CD4-positive, alpha-beta T cell treated with Interleukin-21 for 1 hour (primary cell): ENCODE measurements at regions not wholly inside any gene's neighbourhood (a gene's known extent, or its start where the extent isn't known, plus 50 kb on each side); places are given as distances from the start of the nearest gene placed in this dataset.
"Not testable (repeated sequence)": the region's sequence is repeated elsewhere in the genome, so short reads cannot be mapped to it uniquely, and the experiment has no call there.

ENCODE experiments used
- DNase-seq: peaks from one replicate; pipeline ENCODE4 v3.0.0-alpha.2; 2020

DNA sequence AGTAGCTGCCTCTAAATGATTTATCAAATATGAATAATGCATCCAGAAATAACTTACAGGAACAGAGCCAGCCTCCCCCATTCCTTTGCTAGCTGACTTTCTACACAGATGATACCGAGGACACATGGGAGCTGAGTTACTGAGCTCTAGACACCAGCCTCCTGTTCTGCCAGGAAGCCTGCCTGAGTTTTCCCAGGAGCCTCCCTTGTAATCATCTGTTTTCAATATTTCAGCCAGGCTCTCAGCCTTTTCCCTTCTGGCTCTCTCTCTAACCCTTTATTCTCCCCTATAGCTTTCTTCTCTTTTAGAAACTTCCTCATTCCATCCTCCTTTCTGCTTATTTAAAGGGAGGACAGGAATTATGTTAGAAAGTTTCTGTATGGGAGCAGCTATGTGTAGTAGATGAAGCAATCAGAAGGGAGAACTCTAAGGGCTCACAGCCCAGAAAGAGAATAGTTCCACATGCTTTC lies 911.6 kb downstream of the TDRD15 start:
- DNase-seq: no peak

DNA sequence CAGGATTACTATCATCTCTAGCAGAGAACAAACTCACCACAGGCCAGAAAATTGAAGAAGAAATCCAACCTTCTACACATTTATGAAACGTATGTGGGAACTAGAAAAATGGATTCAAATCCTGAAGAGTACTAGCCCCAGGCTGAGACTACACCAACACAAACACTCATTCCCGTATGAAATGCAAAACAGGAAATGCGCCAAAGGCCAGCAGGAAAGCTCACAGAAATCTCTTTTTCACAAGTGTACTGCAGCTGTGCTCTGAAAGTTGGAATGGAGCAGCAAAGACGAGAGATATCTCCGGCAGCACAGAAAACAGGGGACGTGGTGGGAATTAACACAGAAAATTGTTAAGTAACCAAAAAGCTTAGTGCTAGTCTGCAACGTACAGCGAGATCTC lies 913.5 kb downstream of the TDRD15 start:
- DNase-seq: no peak

DNA sequence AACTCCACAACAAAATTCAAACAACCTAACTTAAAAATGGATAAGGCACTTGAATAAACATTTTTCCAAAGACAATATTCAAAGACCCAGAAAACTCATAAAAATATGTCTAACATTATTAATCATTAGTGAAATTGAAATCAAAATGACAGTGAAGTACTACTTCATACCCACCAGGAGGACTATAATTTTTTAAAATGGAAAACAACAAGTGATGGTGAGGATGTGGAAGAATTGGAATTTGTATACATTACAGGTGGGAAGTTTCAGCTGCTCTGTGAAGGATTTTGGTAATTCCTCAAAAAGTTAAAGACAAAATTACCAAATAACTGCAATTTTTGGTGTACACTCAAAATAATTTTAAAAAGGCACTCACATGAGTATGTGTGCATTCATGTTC lies 920.0 kb downstream of the TDRD15 start:
- DNase-seq: no peak

DNA sequence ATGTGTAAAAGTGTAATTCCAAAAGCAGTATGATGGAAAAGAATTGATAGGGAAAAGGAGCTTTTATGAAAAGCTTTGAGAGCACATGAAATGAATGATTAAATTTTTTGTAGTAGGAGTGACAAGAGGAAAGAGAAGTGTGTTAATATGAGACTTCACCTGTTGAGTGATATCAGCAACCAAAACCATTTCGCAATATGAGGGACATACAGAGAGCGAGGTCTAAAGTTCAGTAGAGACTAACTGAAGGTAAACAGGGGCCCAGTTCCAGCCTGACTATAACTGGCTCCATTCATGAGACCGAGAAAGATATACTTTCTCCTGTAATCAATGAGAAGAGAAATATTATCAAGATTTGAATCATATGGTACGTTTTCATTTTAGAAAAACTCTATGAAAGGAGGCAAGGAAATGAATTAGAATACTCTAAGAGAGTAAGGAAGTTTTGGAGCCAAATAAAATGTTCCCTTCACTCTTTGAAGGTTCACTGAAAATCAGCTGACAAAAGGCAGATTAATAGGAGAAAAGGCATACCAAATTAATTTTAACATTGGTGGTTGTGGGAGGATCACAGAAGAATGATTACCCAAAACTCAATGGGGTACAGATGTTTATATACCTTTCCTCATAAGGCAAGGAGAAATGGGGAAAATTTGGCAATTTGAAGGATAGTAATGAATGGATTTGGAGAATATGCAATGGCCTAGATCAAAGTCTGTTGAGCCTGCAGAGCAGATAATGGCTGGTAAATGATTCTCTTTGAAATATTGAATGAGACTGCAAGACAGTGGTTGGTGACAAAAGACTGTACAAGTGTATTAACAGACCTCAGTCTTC lies 932.2 kb downstream of the TDRD15 start:
- DNase-seq: no peak

DNA sequence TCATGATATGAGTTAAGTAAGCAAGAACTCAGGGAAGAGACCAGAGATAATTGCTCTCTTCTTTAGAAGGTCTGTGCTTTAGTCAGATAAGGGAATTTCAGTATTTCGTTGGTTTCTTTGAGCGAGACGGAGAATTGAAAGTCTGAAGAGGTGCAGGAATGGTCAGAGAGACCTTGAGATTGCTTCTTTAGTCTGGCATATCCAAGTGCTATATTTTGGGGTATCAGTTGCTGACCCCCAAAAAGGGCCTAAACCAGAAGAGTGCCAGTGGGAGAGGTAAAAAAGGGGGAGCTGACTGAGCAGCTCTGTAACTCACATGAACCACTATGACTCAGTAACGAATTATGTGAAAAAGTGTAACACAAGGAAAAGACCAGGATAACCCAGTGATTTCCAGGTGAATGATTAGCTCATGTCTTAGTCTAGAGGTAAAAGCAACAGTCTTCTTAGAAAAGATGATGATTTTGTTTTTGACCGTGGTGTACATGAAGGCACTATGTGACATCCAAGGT lies 932.9 kb downstream of the TDRD15 start:
- DNase-seq: no peak

DNA sequence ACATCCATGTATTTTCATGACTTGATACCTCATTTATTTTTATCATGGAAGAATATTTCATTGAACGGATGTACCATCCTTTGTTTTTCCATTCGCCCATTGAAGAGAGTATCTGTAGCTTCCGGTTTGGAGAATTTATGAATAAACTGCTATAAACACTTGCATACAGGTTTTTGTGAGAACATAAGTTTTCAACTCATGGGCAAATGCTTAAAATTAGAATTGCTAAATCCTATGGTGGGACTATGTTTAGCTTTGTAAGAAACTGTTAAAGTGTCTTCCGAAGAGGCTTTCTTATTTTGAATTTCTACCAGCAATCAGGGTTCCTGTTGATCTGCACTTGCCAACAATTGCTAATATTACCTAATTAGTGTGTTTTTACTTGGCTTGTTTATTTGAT lies 938.9 kb downstream of the TDRD15 start:
- no peak for DNase-seq

DNA sequence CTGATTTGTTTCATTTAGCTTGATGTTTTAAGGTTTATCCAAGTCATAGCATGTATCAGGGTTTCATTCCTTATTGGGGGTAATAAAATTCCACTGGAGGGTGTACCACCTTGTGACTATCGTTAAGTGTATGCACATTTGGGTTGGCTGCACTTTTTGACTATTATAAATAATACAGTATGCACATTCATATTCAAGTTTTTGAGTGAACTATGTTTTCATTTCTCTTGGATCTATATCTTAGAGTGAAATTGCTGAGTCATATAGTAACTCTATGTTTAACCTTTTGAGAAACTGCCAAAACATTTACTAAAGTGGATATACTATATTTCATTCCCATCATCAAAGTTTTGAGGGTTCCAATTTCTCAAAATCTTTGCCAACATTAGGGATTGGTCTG lies 952.7 kb downstream of the TDRD15 start:
- no peak for DNase-seq

DNA sequence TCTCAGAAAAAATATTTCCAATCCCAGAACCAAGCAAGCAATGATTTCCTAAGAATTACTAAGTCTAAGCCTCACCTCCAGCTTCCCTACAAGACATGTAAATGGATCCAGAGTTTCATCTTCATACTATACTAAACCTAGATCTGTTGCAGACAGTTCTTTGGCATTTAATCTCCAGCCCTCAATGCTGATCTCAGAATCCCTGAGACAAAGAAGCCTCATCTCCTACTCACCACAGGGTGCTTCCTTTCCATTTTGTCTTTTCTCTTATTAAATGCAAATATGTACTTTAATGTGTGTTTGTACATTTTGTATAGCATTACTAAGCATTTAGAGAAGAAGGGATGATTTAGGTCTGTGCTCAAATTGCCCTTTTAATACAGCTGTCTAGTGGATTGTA lies 954.9 kb downstream of the TDRD15 start:
- no peak for DNase-seq

DNA sequence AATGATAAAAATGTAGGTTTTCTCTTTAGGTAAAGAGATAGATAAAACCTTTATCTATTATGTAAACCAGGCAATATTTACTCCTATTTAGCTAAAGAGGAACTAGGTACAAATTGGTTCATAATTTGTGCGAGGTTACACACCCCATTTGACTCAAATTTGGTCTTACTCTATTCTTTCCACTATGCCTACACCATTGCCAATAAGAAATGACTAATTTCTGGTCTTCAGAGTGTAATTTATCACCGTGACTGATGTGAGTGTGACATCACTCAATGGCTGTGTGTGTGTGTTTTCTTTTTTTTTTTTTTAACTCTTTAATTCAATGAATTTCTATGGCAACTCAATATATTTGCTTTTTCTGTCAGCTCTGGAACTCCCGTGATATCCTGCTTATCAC lies 955.8 kb downstream of the TDRD15 start:
- no peak for DNase-seq

DNA sequence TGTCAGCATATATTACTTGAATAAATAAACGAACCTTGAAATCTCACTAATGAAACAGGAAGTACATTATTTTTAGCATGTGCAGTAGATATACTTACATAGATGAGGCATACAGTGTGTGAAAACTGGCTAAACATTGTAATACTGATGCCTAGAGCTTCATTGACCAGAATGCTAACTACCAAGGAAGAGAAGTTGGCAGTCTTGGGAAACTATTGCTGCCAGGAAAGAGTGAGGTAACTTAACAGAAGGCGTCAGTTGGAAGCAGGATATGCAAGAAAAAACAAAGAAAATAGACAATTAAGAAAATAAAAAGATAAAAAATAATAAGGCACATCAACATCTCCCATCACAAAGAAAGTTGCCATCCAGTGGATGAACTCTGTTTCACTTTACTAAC lies 963.0 kb downstream of the TDRD15 start:
- no peak for DNase-seq

DNA sequence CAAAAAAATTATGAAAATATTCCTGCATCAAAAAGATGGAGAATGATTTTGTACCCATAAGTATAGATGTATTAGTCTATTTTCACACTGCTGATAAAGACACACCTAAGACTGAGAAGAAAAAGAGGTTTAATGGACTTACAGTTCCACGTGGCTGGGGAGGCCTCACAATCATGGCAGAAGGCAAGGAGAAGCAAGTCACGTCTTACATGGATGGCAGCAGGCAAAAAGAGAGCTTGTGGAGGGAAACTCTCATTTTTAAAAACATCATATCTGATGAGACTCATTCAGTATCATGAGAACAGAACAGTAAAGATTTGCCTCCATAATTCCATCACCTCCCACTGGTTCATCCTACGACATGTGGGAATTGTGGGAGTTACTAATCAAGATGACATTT lies 979.8 kb downstream of the TDRD15 start:
- DNase-seq: not testable (repeated sequence)

DNA sequence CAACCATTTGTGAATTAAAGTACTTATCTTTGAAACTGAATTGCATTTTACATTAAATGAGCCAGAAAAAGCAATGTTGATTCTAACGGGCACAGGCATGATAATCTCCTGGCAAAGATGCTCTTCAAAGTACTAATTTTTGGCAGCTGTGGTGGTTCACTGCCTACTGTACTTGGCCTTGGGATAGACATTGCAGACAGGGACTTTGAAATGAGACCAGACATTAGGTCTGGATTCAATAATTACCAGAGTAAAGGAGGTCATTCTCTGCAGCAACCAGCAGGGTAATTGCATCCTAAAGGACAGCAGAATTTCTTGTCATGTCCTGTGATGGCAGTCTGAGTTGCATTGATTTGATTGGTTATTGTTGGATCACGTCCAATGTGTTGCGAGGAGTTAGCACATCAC lies 986.5 kb downstream of the TDRD15 start:
- DNase-seq: no peak

DNA sequence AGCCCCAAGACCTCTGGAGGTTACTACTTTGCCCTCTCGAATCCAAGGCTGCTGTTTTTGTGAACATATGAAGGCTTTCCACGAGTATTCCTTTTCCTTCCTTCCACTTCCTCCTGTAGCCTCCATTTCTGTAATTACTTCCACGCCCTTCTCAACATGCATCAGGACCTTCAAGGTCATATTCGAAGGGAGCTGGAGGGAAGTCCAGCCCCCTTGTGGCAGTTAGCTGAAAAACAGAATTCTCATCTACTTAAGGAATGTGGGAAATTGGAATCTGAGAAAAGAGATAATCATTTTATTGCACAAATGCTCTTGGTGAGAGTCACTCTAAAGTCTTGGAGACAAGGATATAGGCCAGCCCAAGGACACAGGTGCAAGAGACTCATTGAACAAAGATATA lies 1000.2 kb downstream of the TDRD15 start:
- no peak for DNase-seq

DNA sequence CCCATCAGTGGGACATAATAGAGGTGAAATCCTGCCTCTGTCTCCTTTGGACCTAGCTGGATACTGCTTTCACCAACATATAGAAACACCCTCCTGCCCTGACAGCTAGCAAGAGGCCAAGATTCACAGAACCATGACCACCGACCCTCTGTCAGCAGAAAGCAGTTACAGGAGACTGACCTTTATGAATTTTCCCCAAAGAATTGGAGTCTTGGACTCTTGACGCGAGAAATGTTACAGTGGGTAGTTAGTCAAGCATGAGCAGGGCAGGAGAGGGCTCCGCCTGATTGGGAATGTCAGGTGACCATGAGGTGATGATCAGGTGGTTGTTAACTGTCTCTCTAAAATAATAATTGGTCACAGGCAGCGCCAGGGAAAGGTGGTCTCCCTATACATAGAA lies 1002.3 kb downstream of the TDRD15 start:
- DNase-seq: no peak

DNA sequence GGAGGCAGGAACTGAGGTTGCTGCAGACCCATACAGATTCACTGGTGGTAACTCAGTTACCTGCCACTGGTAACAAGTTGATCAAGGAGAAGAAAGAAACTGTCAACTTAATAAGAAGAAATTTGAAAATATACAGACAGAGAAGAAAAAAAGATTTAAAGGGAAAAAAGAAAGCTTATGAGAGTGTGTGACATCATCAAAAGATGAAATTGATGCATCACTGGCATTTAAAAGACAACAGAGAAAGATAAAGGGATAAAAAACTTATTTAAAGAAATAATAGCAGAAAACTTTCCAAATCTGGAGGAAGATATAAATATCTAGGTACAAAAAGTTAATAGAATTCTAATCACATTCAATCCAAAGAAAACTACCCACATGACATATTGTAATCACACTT lies 1003.2 kb downstream of the TDRD15 start:
- DNase-seq: no peak

DNA sequence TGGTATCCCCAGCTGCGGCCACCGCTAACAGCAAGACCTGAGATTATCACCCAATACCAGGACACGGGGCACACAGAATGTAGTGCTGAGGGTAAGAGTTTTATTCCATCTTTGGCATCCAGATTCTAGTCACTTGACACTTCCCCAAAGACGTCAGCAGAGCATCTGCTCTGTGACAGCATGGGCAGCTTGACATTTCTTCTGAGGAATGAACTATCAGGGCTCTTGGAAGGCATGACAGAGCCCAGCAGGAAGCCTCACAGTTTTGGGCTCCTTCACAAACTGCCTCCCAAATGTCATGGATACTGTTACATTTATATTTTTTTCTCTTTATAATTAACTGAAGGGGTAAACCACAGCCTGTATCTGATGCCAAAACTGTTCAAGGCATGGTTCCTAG lies 1010.7 kb downstream of the TDRD15 start:
- DNase-seq: no peak

DNA sequence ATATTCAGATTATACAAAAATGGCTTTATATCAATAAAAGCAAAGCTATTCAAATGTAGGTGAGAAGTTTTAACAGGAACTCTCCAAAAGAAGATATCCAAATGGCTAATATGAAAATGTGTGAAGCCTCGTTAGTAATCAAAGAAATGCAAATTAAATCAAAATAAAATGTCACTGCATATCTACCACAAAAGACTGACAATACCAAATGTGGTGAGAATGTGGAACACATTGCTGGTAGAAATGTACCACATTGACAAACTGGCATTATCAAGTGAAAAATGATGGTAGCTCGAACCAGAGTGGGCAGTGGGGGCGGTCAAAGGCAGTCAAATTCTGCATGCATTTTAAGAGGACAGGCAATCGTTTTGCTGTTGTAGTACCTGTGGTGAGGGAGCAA lies 1012.7 kb downstream of the TDRD15 start:
- no peak for DNase-seq

DNA sequence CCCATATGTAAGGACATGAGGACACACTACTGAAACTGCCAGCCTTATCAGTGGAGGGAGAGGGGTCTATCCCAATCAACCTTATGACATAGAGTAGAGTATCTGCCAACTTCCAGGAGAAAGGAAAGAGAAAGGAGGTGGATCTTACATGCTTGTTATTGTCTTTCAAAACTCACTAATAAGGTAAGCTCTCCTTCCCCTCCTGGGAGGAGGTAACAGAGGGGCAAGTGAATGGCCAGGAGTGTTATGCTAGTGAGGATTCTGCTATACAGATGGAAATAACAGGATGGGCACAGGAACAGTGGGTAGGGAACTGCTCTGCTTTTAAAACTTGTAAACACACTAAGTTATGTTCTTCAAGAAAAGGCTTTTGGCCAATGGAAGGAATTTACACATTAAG lies 1020.1 kb downstream of the TDRD15 start:
- no peak for DNase-seq

DNA sequence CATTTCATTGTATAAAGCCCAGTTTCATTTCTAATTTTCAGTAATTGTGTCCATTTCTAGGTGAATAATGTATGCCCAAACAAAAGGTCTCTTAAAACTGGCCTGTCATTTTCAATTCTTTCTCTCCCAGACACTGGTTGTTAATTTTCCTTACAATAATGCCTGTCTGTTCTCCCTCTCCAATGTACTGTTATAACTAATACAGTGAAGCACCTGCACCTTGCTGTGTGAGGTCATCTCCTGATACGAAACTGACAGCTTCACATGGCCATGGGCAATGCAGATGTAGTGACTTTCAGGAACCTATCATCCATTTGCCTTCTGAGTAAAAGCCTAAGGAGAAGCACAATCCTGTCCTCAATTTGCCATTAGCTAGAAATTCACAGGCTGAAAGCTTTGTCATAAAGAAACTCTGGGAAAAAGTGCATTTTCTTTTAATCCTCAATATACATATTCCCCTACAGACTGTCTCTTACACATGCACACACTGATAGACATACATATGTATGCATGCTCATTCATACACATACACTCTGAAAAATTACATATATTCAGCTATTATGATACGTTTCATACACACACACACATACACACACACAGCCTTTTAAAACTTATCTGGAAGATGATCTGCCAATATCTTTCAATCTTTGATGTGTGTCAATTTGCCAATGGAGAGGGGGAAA lies 1030.3 kb downstream of the TDRD15 start:
- no peak for DNase-seq

DNA sequence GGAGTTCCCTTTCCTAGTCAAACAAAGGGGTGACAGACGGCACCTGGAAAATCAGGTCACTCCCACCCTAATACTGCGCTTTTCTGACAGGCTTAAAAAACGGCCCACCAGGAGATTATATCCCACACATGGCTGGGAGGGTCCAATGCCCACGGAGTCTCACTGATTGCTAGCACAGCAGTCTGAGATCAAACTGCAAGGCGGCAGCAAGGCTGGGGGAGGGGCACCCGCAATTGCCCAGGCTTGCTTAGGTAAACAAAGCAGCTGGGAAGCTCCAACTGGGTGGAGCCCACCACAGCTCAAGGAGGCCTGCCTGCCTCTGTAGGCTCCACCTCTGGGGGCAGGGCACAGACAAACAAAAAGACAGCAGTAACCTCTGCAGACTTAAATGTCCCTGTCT lies 1032.9 kb downstream of the TDRD15 start:
- not testable (repeated sequence) for DNase-seq

DNA sequence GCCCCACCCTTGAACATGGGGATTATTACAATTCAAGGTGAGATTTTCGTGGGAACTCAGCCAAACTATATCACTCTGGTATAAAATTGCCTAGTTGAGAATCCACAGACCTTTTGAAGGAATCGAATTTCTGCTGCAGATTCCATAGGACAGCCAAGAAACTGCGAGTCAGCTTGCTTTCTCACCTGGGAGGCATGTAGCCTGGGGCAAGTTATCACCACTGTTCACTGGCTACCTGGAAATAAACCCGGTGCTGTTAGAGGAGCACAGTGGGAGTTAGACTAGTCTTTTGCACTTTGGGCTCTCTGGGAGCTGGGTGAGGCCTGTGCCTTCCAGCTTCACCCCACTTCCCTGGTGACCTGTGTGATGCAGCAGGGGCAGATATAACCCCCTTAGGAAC lies 1043.5 kb downstream of the TDRD15 start:
- DNase-seq: no peak

DNA sequence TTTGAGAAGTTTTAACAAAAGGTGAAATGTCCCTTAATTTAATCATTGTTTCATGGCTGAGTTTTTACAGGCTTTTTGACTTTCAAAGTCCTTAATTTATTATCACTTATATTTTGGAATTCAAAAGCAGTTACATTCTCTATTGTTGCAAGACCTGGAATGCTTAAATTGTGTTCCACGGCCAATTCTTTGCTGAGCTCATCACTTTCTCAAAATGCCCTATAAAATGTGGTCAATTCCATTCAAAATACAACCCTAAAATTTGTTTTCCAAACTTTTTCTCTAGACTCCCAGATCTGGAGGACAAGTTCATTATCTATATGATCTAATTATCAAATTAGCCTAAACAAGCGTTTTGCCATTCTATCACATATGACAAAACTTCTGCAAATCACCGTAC lies 1051.2 kb downstream of the TDRD15 start:
- no peak for DNase-seq

DNA sequence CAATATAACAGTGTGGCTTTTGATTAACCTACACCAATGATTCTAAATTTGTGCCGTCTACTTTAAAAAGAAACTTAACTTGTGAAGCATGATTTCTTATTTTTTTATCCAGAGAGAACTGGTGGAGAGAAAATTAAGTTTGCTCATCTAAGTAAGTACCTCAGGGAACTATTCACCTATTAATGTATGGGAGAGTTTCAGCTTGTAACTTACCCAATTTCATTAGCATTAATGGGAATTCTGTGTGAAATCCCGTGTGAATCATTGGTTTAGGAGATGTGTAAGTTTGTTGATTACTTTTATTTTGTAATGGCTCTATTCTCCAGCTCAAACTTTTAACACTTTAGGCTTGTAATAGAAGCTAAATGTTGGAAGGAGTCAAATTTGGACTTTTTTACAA lies 1061.5 kb downstream of the TDRD15 start:
- DNase-seq: no peak

DNA sequence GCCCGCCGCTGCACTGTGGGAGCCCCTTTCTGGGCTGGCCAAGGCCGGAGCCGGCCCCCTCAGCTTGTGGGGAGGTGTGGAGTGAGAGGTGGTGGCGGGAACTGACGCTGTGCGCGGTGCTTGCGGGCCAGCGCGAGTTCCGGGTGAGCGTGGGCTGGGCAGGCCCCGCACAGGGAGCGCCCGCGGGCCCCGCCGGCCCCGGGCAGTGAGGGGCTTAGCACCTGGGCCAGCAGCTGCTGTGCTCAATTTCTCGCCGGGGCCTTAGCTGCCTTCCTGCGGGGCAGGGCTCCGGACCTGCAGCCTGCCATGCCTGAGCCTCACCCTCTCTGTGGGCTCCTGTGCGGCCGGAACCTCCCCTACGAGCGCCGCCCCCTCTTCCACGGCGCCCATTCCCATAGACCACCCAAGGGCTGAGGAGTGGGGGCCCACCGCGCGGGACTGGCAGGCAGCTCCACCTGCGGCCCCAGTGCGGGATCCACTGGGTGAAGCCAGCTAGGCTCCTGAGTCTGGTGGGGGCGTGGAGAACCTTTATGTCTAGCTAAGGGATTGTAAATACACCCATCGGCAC lies 1062.6 kb downstream of the TDRD15 start:
- not testable (repeated sequence) for DNase-seq
